Upper lobe of left lung (tissue), 6 donors: ENCODE measurements at regions not wholly inside any gene's neighbourhood (a gene's known extent, or its start where the extent isn't known, plus 50 kb on each side); places are given as distances from the start of the nearest gene placed in this dataset.

Source experiments
- ATAC-seq, 2 donors: fragments of 200-7000 bp; cut with Tn5 transposase; one replicate each; pipeline ENCODE4 v1.9.1; 2022; ENCODE audit warnings: mild to moderate bottlenecking in 2 of 2, moderate library complexity in 2 of 2; ENCODE audit not compliant: low FRiP score in 2 of 2
- DNase-seq, 2 donors: peaks; one replicate each; pipeline ENCODE4 v3.0.0-alpha.2; 2019 to 2020
- H3K27ac ChIP-seq, 4 donors: fragments of 200-600 bp; sonication (generic); one replicate each; pipeline ENCODE4 v1.5.1; 2016 to 2019
- H3K27me3 ChIP-seq, 4 donors: fragments of 200-600 bp; sonication (generic); one replicate each; pipeline ENCODE4 v1.5.1; 2017 to 2019
- H3K36me3 ChIP-seq, 4 donors: fragments of 200-600 bp; sonication (generic); one replicate each; pipeline ENCODE4 v1.5.1; 2016 to 2019
- H3K4me1 ChIP-seq, 4 donors: fragments of 200-600 bp; sonication (generic); one replicate each; pipeline ENCODE4 v1.5.1; 2018 to 2019
- H3K4me3 ChIP-seq, 4 donors: fragments of 200-600 bp; sonication (generic); one replicate each; pipeline ENCODE4 v1.5.1; 2017 to 2019; ENCODE audit warnings: mild to moderate bottlenecking in 2 of 4, moderate library complexity in 1 of 4
- H3K9me3 ChIP-seq, 4 donors: fragments of 200-600 bp; sonication (generic); one replicate each; pipeline ENCODE4 v1.5.1; 2018 to 2019
- CTCF ChIP-seq, 6 experiments: fragments of 450-650 bp in 4 of 6; fragments of 200-600 bp in 2 of 6; sonication (generic) in 2 of 6; IDR thresholded peaks; one replicate each; pipeline ENCODE4 v1.5.1; 2016 to 2019; ENCODE audit warnings: antibody characterized with exemption in 6 of 6
- EP300 ChIP-seq, 4 donors: sonication (generic); formaldehyde crosslinking; IDR thresholded peaks; one replicate each; pipeline ENCODE4 v1.5.1; 2017; ENCODE audit warnings: antibody characterized with exemption in 4 of 4, control low read depth in 2 of 4
- POLR2A ChIP-seq, 4 donors: fragments of 450-650 bp; IDR thresholded peaks; one replicate each; pipeline ENCODE4 v1.5.1; 2016 to 2017; ENCODE audit warnings: antibody characterized with exemption in 4 of 4, mild to moderate bottlenecking in 2 of 4
- POLR2AphosphoS5 ChIP-seq, 2 donors: sonication (generic); formaldehyde crosslinking; IDR thresholded peaks; one replicate each; pipeline ENCODE4 v1.5.1; 2017; ENCODE audit warnings: antibody characterized with exemption in 2 of 2
- WGBS, 2 donors: methylation state at CpG; one replicate each; pipeline ENCODE4 v1.1.5; 2017 to 2018; 5-methylcytosine and 5-hydroxymethylcytosine counted together
- donor health status: DM: no; HTN: no; CAD: no; lungs with moderate emphysema.
- donor health status: DM: no; HTN: yes; CAD: no; lungs with severe emphysema.

GRCh38 chr9:38133595-38133994, 64.6 kb upstream of the SHB start:
- DNase-seq (no peak), ATAC-seq (no peak)
- no peak overlapping the region for H3K4me3 ChIP-seq
- H3K9me3 ChIP-seq = no peaks in the 10 kb centered on the region
- no peaks in the 10 kb centered on the region for H3K36me3 ChIP-seq
- TF ChIP-seq CTCF (IDR thresholded peaks at IDR 0.05) (no peak), POLR2A (IDR thresholded peaks at IDR 0.05) (no peak), EP300 (IDR thresholded peaks at IDR 0.05) (no peak), POLR2AphosphoS5 (IDR thresholded peaks at IDR 0.05) (no peak)
- no peaks in the 10 kb centered on the region for H3K27me3 ChIP-seq
- H3K27ac ChIP-seq = no peak overlapping the region
- peaks cover 0 to 11% (median 7%) of the 10 kb centered on the region in 4 donors for H3K4me1 ChIP-seq

DNA sequence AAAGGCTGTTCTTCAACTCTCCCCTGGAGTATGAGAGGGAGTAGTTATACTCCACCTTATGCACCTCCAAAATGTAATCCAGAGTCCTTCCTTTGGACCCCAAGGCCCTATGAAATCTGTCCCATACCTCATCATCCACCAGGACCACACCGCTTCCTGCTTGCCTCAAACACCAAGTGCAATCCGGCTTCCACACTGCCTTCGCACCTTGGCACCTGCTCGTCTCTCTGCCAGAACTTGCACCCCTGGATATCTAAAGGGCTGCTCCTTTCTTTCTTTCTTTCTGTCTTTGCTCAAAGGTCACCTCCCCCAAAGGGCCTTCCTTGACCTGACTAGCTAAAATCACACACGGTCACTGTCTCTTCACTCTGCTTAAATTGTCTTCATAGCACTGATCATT, 63.9 kb upstream of the SHB start:
- H3K4me3 ChIP-seq = no peak overlapping the region
- no peak for TF ChIP-seq POLR2A (IDR thresholded peaks at IDR 0.05)
- no peak for TF ChIP-seq EP300 (IDR thresholded peaks at IDR 0.05)
- no peak for TF ChIP-seq POLR2AphosphoS5 (IDR thresholded peaks at IDR 0.05)
- no peak for TF ChIP-seq CTCF (IDR thresholded peaks at IDR 0.05)
- peaks cover 0 to 5% (median 2%) of the 10 kb centered on the region in 4 donors for H3K4me1 ChIP-seq
- no peak overlapping the region for H3K27ac ChIP-seq
- 90 to 95% methylated on average over 5 of the region's 5 CpGs for WGBS, 2 donors
- no peaks in the 10 kb centered on the region for H3K9me3 ChIP-seq
- ATAC-seq = no peak
- no peaks in the 10 kb centered on the region for H3K36me3 ChIP-seq
- DNase-seq = no peak
- no peaks in the 10 kb centered on the region for H3K27me3 ChIP-seq

DNA sequence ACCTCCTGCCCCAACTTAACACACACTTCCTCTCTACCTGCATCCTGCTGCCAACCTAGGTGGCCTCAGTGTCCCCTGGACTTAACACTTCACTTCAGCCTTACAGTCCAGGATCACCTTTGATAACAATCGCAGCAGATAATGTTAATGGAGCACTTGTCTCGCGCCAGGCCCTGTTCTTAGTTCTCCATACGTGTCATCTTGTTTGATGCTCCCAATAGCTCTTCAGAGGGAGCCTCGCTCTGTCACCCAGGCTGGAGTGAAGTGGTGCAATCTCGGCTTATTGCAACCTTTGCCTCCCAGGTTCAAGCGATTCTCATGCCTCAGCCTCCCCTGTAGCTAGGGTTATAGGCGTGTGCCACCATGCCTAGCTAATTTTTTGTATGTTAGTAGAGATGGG, 62.7 kb upstream of the SHB start:
- TF ChIP-seq POLR2AphosphoS5 (IDR thresholded peaks at IDR 0.05) = no peak
- TF ChIP-seq POLR2A (IDR thresholded peaks at IDR 0.05) = no peak
- no peak overlapping the region for H3K27ac ChIP-seq
- no peak overlapping the region for H3K4me3 ChIP-seq
- no peak for DNase-seq
- no peaks in the 10 kb centered on the region for H3K4me1 ChIP-seq
- 81 to 93% methylated on average over 8 of the region's 8 CpGs for WGBS, 2 donors
- no peaks in the 10 kb centered on the region for H3K27me3 ChIP-seq
- ATAC-seq = no peak
- no peaks in the 10 kb centered on the region for H3K9me3 ChIP-seq
- no peaks in the 10 kb centered on the region for H3K36me3 ChIP-seq

DNA sequence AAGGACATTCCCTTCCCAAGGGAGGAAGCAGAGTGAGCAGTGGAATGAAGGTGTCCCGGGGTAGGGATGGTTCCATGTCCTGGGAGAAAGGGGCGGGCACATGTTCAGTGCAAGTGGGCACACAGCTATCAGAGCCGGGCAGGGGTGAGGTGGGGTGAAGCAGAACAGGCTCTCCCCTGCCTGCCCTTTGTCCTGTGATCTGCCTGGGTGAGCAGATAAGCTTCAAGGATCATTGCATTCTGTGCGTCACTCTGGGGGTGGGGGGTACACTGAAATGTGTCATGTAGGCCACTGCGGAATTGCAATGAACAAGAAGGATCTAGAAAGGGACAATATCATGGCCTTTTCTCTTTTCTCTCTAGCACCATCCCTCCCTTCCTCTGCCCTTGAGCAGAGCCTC, 61.7 kb upstream of the SHB start:
- no peak overlapping the region for H3K27ac ChIP-seq
- H3K36me3 ChIP-seq = no peaks in the 10 kb centered on the region
- no peak overlapping the region for H3K4me3 ChIP-seq
- no peaks in the 10 kb centered on the region for H3K9me3 ChIP-seq
- H3K27me3 ChIP-seq = no peaks in the 10 kb centered on the region
- no peaks in the 10 kb centered on the region for H3K4me1 ChIP-seq
- ATAC-seq (no peak), DNase-seq (no peak)
- WGBS, 2 donors = 86 to 93% methylated on average over 5 of the region's 5 CpGs
- no peak for TF ChIP-seq POLR2AphosphoS5 (IDR thresholded peaks at IDR 0.05)
- no peak for TF ChIP-seq CTCF (IDR thresholded peaks at IDR 0.05)
- no peak for TF ChIP-seq EP300 (IDR thresholded peaks at IDR 0.05)
- no peak for TF ChIP-seq POLR2A (IDR thresholded peaks at IDR 0.05)

DNA sequence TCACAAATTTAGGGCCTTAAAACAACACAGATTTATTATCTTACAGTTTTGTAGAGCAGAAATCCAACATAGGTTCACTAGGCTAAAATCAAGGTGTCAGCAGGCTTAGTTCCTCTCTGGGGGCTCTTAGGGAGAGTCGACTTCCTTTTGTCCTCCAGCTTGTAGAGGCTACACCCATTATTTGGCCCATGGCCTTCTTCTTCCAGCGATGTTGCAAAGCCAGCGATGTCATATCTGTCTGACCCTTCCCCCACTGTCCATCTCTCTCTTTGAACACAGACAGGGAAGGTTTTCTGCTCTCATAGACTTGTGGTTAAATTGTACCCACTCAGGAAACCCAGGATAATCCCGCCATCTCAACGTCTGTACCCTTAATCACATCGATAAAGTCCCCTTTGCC, 60.3 kb upstream of the SHB start:
- H3K27ac ChIP-seq = no peak overlapping the region
- H3K4me3 ChIP-seq = no peak overlapping the region
- 82 to 84% methylated on average over 6 of the region's 6 CpGs for whole genome bisulfite sequencing, 2 donors
- no peaks in the 10 kb centered on the region for H3K36me3 ChIP-seq
- no peaks in the 10 kb centered on the region for H3K27me3 ChIP-seq
- H3K4me1 ChIP-seq = no peaks in the 10 kb centered on the region
- TF ChIP-seq POLR2AphosphoS5 (IDR thresholded peaks at IDR 0.05) (no peak), POLR2A (IDR thresholded peaks at IDR 0.05) (no peak), CTCF (IDR thresholded peaks at IDR 0.05) (no peak), EP300 (IDR thresholded peaks at IDR 0.05) (no peak)
- DNase-seq = peak in 1 of 2 donors; percentile 36
- ATAC-seq = peak; percentile 35 to 67
- H3K9me3 ChIP-seq = no peaks in the 10 kb centered on the region
